ENCODE measurements at regions not wholly inside any gene's neighbourhood (a gene's known extent, or its start where the extent isn't known, plus 50 kb on each side); places are given as distances from the start of the nearest gene placed in this dataset.
A peak's percentile ranks its signal among the peaks of the same experiment; 100 is the strongest.

- TF ChIP-seq EZH2 (IDR thresholded peaks at IDR 0.05; ENCODE audit: low read length) (no peak), CTCF (optimal IDR thresholded peaks at IDR 0.05 in 1 of 3, IDR thresholded peaks at IDR 0.05 in 1 of 3, conservative IDR thresholded peaks at IDR 0.05 in 1 of 3; ENCODE audit: extremely low read depth in 1 of 3, insufficient read depth in 2 of 3, low read length in 3 of 3) (peak; percentile 63 to 77 (median 75))
Measured at GRCh38 chr9:32251539-32251938, 132.9 kb upstream of the ACO1 start.

All from keratinocyte (primary cell).